HG03064 (cell line): ENCODE measurements at regions not wholly inside any gene's neighbourhood (a gene's known extent, or its start where the extent isn't known, plus 50 kb on each side); places are given as distances from the start of the nearest gene placed in this dataset.

Experiments
- ATAC-seq: cut with Tn5 transposase; IDR thresholded peaks from one replicate; pipeline ENCODE4 v1.9.1; 2021; ENCODE audit warnings: low read depth; ENCODE audit not compliant: unreplicated experiment

DNA sequence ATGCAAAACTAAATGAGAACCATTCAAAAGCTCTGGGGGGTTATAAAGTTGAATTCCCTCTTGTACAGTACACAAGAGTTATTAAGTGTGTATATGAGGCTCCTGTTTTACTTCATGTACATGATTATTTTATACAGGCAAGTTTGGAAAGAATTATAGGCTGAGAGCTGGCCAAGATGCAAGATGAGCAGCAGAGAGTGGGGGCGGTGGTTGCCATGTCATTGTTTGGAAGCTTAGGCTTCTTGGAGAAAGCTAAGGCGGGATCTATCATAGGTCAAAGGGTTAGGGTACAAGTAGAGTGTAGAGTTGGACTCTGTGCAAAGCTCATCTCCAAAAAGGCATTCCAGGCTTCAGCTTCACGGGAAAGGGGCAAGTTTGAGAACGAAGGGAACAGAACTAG is 297.1 kb upstream of the TBX3 start:
- no peak for ATAC-seq

DNA sequence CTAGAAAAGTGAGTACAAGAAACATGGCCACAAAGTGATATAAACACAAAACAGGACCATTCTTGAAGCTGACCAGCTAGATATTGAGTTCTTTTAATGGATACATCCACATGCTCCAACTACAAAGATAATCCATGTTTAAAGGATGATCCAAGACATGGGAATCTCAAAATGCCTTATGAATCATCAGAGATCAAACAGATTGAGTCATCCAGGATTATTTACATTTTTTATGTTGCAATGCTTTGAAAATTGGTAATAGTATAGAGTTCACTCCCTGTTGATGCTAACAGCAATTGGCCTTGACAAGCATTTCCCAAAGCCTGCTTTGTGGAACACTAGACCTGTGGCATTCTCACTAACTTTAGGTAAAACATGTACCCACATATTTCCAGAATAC is 293.0 kb upstream of the TBX3 start:
- no peak for ATAC-seq

DNA sequence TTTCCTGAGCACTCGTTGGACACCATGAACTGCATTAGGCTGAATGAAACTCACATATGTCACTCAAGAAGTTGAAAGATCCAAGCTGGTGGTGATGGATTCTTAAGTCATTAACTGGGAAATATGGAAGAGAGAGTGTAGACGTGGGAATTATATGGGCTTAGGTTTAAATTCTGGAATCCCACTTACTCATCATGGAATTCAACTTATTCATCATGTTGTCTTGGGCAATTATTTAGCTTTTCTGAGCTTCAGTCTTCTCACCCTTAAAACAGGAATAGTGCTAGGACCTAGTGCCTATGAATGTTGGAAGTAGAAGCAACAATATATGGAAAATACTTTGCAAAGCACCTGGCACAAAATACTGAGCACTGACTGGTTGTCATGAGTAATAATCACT is 292.4 kb upstream of the TBX3 start:
- ATAC-seq = no peak

DNA sequence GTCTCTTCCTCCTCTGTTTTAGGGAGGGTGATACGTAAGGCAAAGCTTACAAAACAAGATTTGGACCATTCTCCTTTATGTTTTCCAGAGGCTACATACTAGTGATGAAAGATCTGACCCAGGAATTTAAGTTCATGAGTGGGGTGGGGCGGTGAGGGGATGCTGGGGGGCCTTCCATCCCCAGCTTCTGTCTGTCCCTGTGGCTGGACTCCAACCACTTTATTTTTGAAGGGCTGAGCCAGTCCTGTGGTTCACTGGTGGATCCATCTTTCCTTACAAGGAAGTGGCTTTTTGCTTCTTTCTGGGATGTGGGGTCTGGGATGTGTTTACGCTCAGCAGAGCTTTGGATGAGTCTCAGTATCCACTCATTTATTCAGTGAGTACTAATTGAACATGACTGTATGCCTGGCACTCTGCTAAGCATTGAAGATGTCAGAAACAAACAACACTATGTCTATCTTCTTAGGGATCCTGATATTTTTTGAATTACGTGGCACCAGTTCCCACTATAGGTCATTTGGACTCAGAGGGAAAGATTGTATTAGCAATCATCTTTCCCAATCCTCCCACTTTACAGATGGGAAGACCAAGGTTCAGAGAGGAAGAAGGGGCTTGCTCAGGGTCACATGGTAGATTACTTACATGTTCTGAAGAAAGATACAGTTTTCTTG is 291.8 kb upstream of the TBX3 start:
- no peak for ATAC-seq

DNA sequence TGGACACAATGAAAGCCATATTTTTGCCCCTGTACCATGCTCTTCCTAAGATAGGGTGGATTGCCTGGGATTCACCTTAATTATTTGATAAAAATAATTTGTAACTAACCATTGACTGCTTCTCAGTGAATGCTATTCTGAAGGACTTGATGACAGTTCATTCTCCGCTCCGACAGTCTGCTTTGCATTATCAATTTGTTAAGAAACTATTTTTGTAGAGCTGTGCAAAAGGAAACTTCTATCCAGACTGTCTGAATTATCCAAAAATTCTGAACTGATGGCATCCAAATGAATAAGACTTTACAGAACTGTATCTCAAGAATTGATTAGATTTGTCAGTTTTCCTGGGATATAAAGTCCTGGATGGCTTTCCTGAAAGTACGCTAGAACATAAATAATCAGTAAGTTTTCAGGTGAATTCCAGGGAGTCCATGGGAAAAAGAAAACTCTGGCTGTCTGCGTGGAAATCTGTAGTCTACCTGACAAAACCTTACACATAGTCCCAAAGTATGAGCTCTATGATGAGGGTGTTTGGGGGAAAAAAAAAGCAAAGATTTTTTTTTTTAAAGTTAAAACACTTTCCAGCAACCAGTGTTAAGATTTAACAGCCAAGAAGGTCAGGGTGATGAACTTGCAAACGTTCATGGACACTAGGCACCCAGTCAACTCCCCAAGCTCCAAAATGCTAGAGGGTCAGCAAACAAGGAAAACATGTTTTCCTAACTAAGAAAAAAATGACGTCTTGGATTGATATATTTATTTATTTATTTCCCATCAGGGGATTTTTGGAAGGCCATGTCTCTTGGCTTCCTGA is 291.1 kb upstream of the TBX3 start:
- no peak for ATAC-seq

DNA sequence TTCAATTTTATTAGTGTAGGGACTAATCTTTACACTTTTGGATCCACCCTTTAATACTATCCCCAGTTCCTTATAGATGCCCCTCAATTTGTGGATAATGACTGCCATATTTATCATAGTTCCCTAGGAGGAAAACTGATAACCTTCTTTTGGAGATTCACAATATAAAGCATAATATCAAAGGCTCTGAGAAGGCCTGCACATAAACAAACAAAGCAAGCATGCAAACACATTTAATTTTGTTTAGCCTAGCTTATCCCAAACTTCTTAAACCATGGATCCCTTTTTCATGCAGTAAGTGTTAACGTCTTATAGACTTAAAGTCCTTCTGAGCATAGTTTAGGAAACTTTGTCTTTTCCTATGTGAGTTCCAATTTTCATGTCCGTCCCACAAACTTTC is 290.4 kb upstream of the TBX3 start:
- ATAC-seq = no peak

DNA sequence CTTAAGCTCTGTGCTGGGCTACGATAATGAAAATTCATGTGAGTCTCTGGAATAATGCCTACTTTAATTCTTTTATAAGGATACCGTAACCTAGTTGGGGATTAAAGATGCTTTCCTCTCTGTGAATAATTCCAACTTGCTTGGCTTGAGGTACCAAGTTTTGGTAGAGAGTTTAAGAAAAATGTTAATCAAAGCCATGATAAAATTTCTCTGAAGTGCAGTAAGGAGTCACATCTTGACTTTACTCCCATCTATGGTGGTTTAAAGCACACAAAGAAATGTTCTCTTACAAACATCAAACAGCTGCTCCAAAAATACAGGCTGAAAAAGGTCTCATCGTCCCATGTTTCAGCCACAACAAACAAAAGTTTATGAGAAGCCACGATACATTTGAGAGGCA is 284.8 kb upstream of the TBX3 start:
- no peak for ATAC-seq

DNA sequence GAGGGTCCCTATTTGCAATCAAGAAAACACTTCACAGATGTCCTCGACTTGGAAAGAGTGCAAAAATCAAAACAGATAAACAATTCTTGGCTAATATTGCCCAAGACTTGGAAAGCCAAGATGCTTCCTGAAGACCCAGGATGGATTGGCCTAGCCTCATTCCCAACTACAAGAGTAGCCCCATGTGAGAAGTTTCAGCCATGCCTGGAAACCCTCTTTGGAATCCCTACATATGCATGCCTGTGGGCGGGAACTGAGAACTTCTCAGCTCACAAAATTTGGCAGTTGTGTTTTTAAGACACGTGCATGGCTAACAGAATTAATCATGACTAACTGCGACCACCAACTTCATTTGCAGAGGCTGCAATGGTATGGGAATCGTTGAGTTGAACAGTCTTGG is 283.2 kb upstream of the TBX3 start:
- no peak for ATAC-seq

DNA sequence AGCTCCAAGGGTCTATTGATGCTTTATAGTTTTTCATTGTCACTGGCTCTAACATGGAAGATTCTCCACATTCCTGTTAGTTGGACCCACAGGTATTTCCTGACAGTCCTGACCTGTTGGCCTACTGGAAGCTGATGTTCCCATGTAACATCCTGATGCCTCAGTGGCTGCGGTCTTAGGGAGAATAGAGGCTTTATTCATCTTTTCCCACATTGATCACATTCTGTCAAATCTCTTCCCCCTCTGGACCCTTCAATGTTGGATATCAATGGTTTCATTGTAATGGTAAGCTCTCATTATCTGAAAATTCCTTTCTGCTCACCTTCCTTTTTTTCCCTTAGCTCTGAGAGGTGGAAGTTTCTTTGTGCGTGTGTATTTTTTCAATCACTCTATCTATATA is 280.9 kb upstream of the TBX3 start:
- no peak for ATAC-seq

DNA sequence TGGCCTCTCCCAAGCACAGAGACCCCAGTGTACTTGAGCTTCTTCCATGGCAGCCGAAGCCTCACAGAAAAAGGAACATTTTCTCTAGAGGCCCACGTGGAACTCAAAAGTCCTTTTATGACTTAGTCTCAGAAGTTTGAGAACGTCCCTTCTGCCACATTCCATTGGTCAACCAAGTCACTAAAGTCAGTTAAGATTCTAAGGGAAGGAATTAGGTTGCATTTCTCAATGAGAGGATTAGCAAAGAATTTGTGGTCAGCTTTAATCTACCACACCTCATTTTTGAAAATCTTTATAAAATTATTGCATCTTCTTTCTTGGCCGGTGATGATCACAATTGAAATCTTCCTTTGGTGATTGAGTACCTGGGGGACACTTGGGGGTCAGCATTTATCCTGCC is 279.9 kb upstream of the TBX3 start:
- ATAC-seq = no peak

DNA sequence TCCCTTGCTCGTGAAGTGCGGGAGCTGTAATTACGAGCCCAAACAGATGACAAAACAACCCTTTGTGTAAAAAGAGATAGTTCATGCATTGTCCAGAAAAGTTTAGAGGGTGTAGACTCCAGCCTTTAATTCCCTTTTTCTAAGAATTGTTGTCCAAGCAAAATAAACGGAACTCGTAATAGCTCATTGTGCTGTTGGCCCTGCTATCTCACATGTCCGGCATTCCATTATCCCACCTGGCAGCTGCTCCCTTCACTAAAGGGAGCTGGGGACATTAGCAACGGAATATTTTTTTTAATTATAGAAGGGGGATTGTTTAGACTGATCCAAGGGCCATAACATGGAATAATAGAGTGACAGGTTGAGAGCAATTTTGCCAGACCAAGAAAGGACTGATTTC is 277.5 kb upstream of the TBX3 start:
- ATAC-seq = no peak

DNA sequence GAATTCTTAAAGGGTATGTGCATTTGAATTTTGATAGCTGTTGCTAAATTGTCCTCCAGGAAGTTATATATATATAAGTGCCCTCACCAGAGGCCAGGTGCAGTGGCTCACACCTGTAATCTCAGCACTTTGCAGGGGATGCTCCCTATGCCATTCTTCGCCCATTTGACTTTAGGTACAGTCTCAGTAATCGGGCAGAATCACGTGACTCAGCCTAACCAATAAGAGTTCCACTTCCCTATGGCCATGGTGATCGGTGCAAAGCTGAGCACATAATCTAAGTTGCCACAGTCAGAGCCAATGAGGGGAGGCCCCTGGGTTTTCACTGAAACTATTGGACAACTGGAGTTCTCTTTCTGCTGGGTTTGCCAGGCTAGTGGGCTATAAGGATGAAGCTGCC is 274.6 kb upstream of the TBX3 start:
- no peak for ATAC-seq

DNA sequence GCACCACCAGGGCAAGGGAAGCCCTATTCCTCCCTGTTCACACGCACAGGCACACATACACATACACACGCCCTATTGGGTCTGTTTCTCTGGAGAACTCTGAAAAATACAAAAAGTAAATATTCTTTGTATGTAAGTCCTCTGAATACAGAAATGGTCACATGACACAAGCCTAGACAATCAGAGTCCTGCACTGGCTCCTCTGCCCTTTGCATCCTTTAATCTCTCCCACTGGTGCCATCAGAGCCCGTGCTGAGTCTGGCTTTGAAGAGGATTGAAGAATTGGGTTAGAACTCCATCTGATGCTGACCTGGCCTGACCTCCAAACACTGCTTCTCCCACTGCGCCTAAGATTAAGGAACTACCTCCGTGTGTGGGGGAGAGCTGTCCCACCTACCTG is 273.2 kb upstream of the TBX3 start:
- no peak for ATAC-seq

DNA sequence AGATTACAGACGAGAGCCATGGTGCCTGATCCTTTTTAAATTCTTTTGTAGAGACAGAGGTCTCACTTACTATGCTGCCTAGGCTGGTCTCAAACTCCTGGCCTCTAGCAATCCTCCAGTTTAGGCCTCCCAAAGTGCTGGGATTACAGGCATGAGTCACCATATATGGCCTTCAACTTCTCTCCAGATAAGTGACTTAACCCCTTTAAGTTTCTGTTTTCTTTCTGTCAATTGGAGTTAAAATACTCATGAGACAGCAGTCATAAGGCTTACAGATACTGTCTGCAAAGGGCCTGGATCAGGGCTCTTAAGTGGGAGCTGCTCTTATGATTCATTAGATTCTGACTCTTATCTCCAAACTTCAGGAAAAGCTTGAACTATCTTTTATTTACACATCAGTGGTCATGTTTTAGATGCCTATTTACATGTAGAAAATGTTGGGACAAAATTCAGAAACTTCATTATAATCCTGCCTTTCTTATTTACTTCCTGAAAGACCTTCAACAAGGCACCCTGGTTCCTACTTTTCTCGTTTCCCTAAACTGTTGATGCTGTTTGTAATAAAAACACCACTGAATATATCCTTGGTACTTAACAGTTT is 271.5 kb upstream of the TBX3 start:
- ATAC-seq = no peak

DNA sequence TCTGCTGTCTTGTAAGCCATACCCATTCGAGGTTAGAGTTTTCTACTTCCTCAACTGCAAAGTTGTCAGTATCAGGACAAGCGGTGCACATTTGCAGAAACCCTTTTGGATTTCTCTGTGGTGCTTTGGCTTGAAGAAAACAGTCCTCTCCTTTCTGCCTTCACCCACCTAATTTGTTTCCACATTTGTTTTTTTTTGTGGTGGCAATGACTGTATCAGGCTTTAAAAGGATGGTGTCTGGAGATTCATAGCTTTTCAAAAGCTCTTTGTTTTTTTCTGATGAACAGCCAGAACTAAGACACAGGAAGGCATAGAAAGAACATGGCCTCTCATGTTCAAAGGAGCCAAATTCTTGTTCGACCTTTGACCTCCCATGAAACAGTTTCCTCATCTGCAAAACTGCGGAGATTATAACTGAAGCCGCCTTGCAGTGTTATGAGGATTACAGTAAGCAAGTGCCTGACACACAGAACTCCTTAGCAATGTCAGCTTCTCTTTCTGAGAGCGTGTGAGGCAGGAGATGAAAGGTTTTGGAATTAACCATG is 270.6 kb upstream of the TBX3 start:
- ATAC-seq = no peak

DNA sequence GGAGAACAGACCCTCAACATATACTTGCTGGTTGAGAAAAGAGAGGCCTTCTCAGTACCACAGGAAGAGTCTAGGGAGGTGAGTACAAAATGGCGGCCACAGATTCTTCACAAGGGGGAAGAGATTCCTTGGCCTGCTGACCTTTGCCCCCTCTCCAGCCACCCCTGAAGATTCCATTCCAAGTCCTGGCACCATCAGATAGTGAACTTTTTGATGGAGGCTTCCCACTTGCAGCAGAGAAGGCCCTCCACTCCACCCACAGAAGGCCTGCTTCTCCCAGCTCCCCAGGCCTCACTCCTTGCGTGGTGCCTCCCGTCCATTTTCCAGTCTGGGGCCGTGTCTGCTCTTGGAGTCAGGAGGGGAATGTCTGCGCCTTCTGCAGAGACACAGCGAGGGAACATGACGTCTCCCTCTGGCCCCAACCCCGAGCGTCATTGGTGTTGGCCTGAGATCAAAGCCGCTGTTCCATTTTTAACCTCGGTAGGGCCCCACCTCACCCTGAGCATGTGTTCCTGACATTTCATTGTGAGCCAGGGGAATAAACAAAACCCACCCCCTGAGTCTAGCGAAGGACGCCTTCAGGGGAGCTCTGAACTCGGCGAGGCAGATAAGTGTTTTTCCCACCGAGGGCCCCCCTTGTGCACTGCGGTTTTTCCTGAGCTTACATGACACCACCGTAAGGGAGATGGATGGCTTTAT is 268.7 kb upstream of the TBX3 start:
- ATAC-seq = no peak

DNA sequence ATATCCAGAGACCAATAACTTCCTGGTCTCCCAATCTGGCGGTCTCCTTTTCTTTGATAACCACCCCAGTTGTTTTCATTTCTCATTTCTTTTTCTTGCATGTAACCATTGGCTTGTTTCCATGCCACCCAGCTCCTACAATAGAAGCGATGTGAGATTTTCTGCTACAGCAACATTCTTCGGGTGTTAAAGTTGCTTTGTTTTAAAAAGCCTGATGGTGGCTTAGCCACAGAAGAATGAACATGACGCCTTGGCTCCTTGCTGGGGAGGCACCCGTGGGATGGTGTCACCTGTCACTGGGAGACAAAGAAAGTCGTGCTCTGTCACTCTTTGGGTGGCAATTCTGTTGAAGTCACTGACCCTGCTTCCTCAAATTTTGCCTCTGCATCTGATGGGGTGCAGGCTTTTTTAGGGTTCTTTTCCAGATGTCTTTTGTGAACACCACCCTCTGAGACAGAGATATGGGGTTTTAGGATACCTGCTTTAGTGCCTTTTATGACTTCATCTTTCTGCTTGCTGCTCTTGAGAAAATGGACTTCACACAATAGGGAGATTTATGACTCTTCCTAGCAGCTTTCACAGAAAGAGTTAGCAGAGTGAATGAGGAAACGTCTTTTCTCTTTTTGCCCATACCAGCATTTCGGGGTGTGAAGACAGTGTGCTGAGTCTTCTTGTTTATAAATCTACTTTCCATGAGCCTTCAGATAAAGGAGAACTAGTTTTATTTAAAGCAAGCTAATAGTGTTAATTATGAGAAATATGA is 265.3 kb upstream of the TBX3 start:
- no peak for ATAC-seq

DNA sequence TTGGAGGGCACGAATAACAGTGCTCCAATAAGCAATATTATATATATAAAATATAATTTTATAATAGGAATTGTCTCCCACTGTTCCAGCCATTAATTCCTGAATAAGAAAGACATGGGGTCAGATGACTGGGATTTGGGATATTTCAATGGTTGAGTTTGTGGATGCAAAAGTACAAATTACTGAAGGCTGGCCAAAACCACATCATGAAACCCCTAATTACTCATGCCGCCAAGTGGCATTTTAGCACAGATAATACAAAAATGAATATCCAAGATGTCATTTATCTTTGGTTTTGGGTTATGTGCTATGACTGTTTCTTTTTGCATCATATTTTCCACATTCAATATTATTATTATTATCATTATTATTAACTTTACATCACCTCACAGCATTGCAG is 261.4 kb upstream of the TBX3 start:
- no peak for ATAC-seq

DNA sequence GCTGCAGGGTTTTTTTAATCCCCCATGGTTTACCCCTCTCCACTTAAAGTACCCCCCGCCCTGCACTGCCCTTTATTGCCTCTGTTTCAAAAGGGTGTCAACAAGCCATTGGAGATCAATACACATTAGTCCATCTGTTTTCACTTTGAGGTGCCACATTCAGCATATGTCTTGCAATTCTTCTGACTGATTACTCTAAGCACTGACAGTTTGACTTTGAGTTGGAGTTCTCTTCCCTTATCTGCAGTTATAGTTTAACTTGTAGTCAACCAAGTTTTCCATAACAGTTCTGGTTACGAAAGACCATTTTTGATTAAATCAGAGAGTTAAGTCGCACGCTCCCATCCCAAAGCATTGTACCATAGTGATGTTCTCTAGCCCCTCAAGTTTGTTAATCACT is 260.8 kb upstream of the TBX3 start:
- ATAC-seq = no peak

DNA sequence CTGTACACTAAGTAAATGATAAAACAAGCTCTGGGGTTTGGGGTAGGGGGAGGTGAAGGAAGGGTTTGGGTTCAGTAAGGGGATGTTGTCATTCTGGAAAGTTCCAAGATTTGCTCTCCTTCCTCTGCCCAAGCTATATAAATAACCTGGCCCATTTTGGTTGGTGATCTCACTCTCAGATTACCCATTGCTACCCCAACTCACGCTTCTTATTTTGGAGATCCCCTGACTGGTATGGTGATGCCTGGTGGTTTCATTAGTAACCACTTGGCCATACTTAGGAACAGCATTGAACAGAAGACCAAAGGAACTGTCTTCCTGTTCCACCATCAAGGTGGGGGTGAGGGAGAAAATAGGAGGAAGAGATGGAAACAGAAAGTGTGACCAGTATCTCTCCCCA is 259.6 kb upstream of the TBX3 start:
- no peak for ATAC-seq
